Activated CD4-positive, alpha-beta T cell treated with anti-CD3 and anti-CD28 coated beads, Interleukin-2, amount 50 U/mL, for 1 hour (primary cell): ENCODE measurements at regions not wholly inside any gene's neighbourhood (a gene's known extent, or its start where the extent isn't known, plus 50 kb on each side); places are given as distances from the start of the nearest gene placed in this dataset.
"Not testable (repeated sequence)": the region's sequence is repeated elsewhere in the genome, so short reads cannot be mapped to it uniquely, and the experiment has no call there.

ENCODE experiments used
- DNase-seq: peaks from one replicate; pipeline ENCODE4 v3.0.0-alpha.2; 2020

GRCh38 chr18:73163236-73163635, 295.4 kb upstream of the NETO1 start:
- no peak for DNase-seq

- DNase-seq = no peak
Observed at GRCh38 chr18:73156117-73156516, 288.3 kb upstream of the NETO1 start.

- DNase-seq = no peak
Observed at GRCh38 chr18:73153271-73153670, 285.5 kb upstream of the NETO1 start.

GRCh38 chr18:73151086-73151485, 283.3 kb upstream of the NETO1 start:
- no peak for DNase-seq

- no peak for DNase-seq
Observed at GRCh38 chr18:73150199-73150598, 282.4 kb upstream of the NETO1 start.

- DNase-seq = no peak
Observed at GRCh38 chr18:73147590-73147989, 279.8 kb upstream of the NETO1 start.

- no peak for DNase-seq
Observed at GRCh38 chr18:73144030-73144429, 276.2 kb upstream of the NETO1 start.

GRCh38 chr18:73136134-73136533, 268.3 kb upstream of the NETO1 start:
- no peak for DNase-seq

GRCh38 chr18:73124175-73124574, 256.4 kb upstream of the NETO1 start:
- no peak for DNase-seq

GRCh38 chr18:73121207-73121606, 253.4 kb upstream of the NETO1 start:
- no peak for DNase-seq

GRCh38 chr18:73120626-73121025, 252.8 kb upstream of the NETO1 start:
- no peak for DNase-seq

- DNase-seq = no peak
Observed at GRCh38 chr18:73119574-73119973, 251.8 kb upstream of the NETO1 start.

- no peak for DNase-seq
Observed at GRCh38 chr18:73118121-73118816, 250.5 kb upstream of the NETO1 start.

GRCh38 chr18:73110307-73110706, 242.5 kb upstream of the NETO1 start:
- DNase-seq = no peak

- no peak for DNase-seq
Observed at GRCh38 chr18:73101977-73102376, 234.2 kb upstream of the NETO1 start.

GRCh38 chr18:73101491-73101890, 233.7 kb upstream of the NETO1 start:
- not testable (repeated sequence) for DNase-seq

GRCh38 chr18:73099759-73100158, 232.0 kb upstream of the NETO1 start:
- no peak for DNase-seq

GRCh38 chr18:73093687-73094250, 226.0 kb upstream of the NETO1 start:
- no peak for DNase-seq

- no peak for DNase-seq
Observed at GRCh38 chr18:73088445-73088844, 220.7 kb upstream of the NETO1 start.

- no peak for DNase-seq
Observed at GRCh38 chr18:73087282-73087977, 219.6 kb upstream of the NETO1 start.

- no peak for DNase-seq
Observed at GRCh38 chr18:73079920-73080319, 212.1 kb upstream of the NETO1 start.

GRCh38 chr18:73060666-73061288, 193.0 kb upstream of the NETO1 start:
- no peak for DNase-seq

- DNase-seq = no peak
Observed at GRCh38 chr18:73059280-73059679, 191.5 kb upstream of the NETO1 start.

- DNase-seq = no peak
Observed at GRCh38 chr18:73047688-73048087, 179.9 kb upstream of the NETO1 start.
